Endothelial cell of umbilical vein (primary cell): ENCODE measurements at regions not wholly inside any gene's neighbourhood (a gene's known extent, or its start where the extent isn't known, plus 50 kb on each side); places are given as distances from the start of the nearest gene placed in this dataset.

Experiments
- BruUV-seq: library from RNA; stranded (reverse); fragments of 400-500 nt; replicated peaks from 2 replicates; lab custom pipeline; 2021; lab: Mats Ljungman, UMichigan
- CTCF ChIA-PET: fragments of 300-600, 350-600 bp; sonication (Branson Sonifier 250); formaldehyde crosslinking; loops from one replicate; lab custom pipeline; 2021; ENCODE audit warnings: antibody characterized with exemption, inconsistent platforms; lab: Charles Lee
- POLR2A ChIA-PET: fragments of 300-600, 350-600 bp; sonication (Branson Sonifier 250); formaldehyde crosslinking; loops from one replicate; lab custom pipeline; 2021; ENCODE audit warnings: antibody characterized with exemption, inconsistent platforms; lab: Charles Lee
- DNase-seq: peaks from one replicate; pipeline ENCODE4 v3.0.0-alpha.2; 2011; ENCODE audit warnings: low read depth, low spot score
- FAIRE-seq: peaks from 2 replicates; lab custom pipeline; 2011; peaks lifted over from hg19 to GRCh38; lab: Jason Lieb, UNC
- H2AFZ ChIP-seq: 2 replicates; pipeline ENCODE4 v1.6.0; 2012; ENCODE audit warnings: low read depth, low read length, control low read depth, inconsistent platforms
- H3K27ac ChIP-seq: 2 replicates; pipeline ENCODE4 v1.5.1; 2011; ENCODE audit warnings: low read depth, mild to moderate bottlenecking, control low read depth, low read length, moderate library complexity; ENCODE audit not compliant: insufficient read depth
- H3K27me3 ChIP-seq, 2 experiments: 2 replicates each; pipeline versions ENCODE4 v1.6.0 to v1.6.1; 2011; ENCODE audit warnings: low read length in 2 of 2, mixed read lengths in 1 of 2; ENCODE audit not compliant: control insufficient read depth in 2 of 2, insufficient read depth in 2 of 2
- H3K36me3 ChIP-seq, 2 experiments: 2 replicates in 1 of 2; 3 replicates in 1 of 2; pipeline ENCODE4 v1.5.1; 2011; ENCODE audit warnings: low read length in 2 of 2, mild to moderate bottlenecking in 1 of 2, moderate library complexity in 1 of 2; ENCODE audit not compliant: control insufficient read depth in 2 of 2, insufficient read depth in 2 of 2; ENCODE audit errors: extremely low read depth in 1 of 2
- H3K4me1 ChIP-seq: 3 replicates; pipeline ENCODE4 v1.5.1; 2011; ENCODE audit warnings: mild to moderate bottlenecking, low read length; ENCODE audit not compliant: control insufficient read depth, insufficient read depth; ENCODE audit errors: extremely low read depth
- H3K4me2 ChIP-seq: 2 replicates; pipeline ENCODE4 v1.6.1; 2011; ENCODE audit warnings: low read length, control low read depth, mixed read lengths; ENCODE audit not compliant: insufficient read depth
- H3K4me3 ChIP-seq, 3 experiments: fragments of 200-600 bp in 1 of 3; sonication (generic), shearing (Covaris generic) in 1 of 3; replicated peaks in 1 of 3; 2 replicates each; pipeline ENCODE4 v1.5.1; 2011 to 2016; ENCODE audit warnings: control low read depth in 3 of 3, low read length in 3 of 3, mild to moderate bottlenecking in 2 of 3, inconsistent platforms in 1 of 3, low read depth in 1 of 3, moderate library complexity in 1 of 3; ENCODE audit not compliant: insufficient read depth in 1 of 3
- H3K79me2 ChIP-seq: 2 replicates; pipeline ENCODE4 v1.6.0; 2012; ENCODE audit warnings: low read length, inconsistent platforms; ENCODE audit not compliant: control insufficient read depth, insufficient read depth
- H3K9ac ChIP-seq: replicated peaks from 2 replicates; pipeline ENCODE3; 2011; ENCODE audit warnings: low read length, control low read depth; ENCODE audit not compliant: insufficient read depth; ENCODE audit errors: extremely low read depth
- H3K9me1 ChIP-seq: replicated peaks from 3 replicates; pipeline ENCODE4 v1.6.0; 2011; ENCODE audit warnings: mild to moderate bottlenecking, low read length; ENCODE audit not compliant: control insufficient read depth, insufficient read depth; ENCODE audit errors: extremely low read depth
- H3K9me3 ChIP-seq: replicated peaks from 2 replicates; pipeline ENCODE4 v1.5.1; 2012; ENCODE audit warnings: low read length, inconsistent platforms; ENCODE audit not compliant: control insufficient read depth, insufficient read depth
- H4K20me1 ChIP-seq: replicated peaks from 2 replicates; pipeline ENCODE3; 2011; ENCODE audit warnings: mild to moderate bottlenecking, low read length; ENCODE audit not compliant: control insufficient read depth, insufficient read depth; ENCODE audit errors: extremely low read depth
- CTCF ChIP-seq, 2 donors: IDR thresholded peaks; 1 replicate in 1 of 2; 2 replicates in 1 of 2; pipeline ENCODE4 v1.5.1; 2011; ENCODE audit warnings: low read length in 2 of 2, mild to moderate bottlenecking in 2 of 2, moderate library complexity in 2 of 2, control low read depth in 1 of 2, inconsistent platforms in 1 of 2, low read depth in 1 of 2; ENCODE audit not compliant: insufficient read depth in 1 of 2; ENCODE audit errors: extremely low read depth in 1 of 2
- EZH2 ChIP-seq: IDR thresholded peaks from 2 replicates; pipeline ENCODE4 v1.6.1; 2012; ENCODE audit warnings: borderline replicate concordance, low read depth, mild to moderate bottlenecking, moderate library complexity, low read length, inconsistent platforms; ENCODE audit not compliant: severe bottlenecking
- FOS ChIP-seq: IDR thresholded peaks from 2 replicates; pipeline ENCODE4 v1.6.1; 2011; ENCODE audit warnings: mild to moderate bottlenecking, low read length, moderate library complexity, borderline replicate concordance; ENCODE audit not compliant: insufficient read depth
- JUN ChIP-seq: IDR thresholded peaks from 2 replicates; pipeline ENCODE4 v1.6.1; 2011; ENCODE audit warnings: borderline replicate concordance, low read depth; ENCODE audit not compliant: insufficient read length, insufficient read depth
- MAX ChIP-seq: IDR thresholded peaks from 2 replicates; pipeline ENCODE4 v1.6.1; 2011; ENCODE audit not compliant: insufficient read depth, insufficient read length
- POLR2AphosphoS5 ChIP-seq: IDR thresholded peaks from 2 replicates; pipeline ENCODE4 v1.6.1; 2012; ENCODE audit warnings: low read depth, mild to moderate bottlenecking, control low read depth, low read length, moderate library complexity; ENCODE audit not compliant: insufficient read depth
- dilution Hi-C: fragments of 300-500 bp; cut with MboI; formaldehyde crosslinking; loops from one replicate; pipeline ENCODE4 v1.15.0; 2019; ENCODE audit warnings: low sequenced_read_pairs; ENCODE audit not compliant: extremely low pct_ligation_motif_present
- intact Hi-C: fragments of 100-400 bp; cut with micrococcal nuclease; formaldehyde crosslinking; loops from one replicate; pipeline ENCODE4 v1.10.0; 2022

- ChIA-PET POLR2A (no interaction called here), CTCF (interaction anchor here (1.9 kb wide), 1 partner anchor 14 kb away, joined by 5 read pairs; no protein-coding TSS in a partner anchor)
- intact Hi-C loops (loop anchor here (2.0 kb wide), 2 partner anchors 57 to 365 kb away; no protein-coding TSS in a partner anchor), dilution Hi-C loops (no loop called here)
- Histone ChIP-seq H3K79me2 (no peaks in the 10 kb centered on the region), H3K27ac (peak overlapping the region; percentile 23), H3K4me1 (peaks cover 28% of the 10 kb centered on the region), H3K27me3 (no peaks in the 10 kb centered on the region), H4K20me1 (no peaks in the 10 kb centered on the region), H3K4me2 (peak overlapping the region; percentile 34), H3K9me3 (no peaks in the 10 kb centered on the region), H3K9ac (no peak overlapping the region), H2AFZ (no peak overlapping the region), H3K9me1 (no peaks in the 10 kb centered on the region), H3K4me3 (no peak overlapping the region), H3K36me3 (no peaks in the 10 kb centered on the region)
- no peak for FAIRE-seq
- TF ChIP-seq MAX: no peak
- TF ChIP-seq JUN: no peak
- TF ChIP-seq CTCF (IDR thresholded peaks at IDR 0.05; ENCODE audit: extremely low read depth in 1 of 2, insufficient read depth in 1 of 2, low read depth in 1 of 2, low read length in 2 of 2): no peak
- peak; percentile 49 for TF ChIP-seq FOS
- TF ChIP-seq POLR2AphosphoS5: no peak
- no peak for TF ChIP-seq EZH2
- BruUV-seq: no TSS peak
- no peak for DNase-seq
Measured at GRCh38 chr15:36371509-36371908, 207.9 kb upstream of the CDIN1 start.
